Endothelial cell of umbilical vein (primary cell): ENCODE measurements at regions not wholly inside any gene's neighbourhood (a gene's known extent, or its start where the extent isn't known, plus 50 kb on each side); places are given as distances from the start of the nearest gene placed in this dataset.

Source experiments
- BruUV-seq: library from RNA; stranded (reverse); fragments of 400-500 nt; replicated peaks from 2 replicates; lab custom pipeline; 2021; lab: Mats Ljungman, UMichigan
- CTCF ChIA-PET: fragments of 300-600, 350-600 bp; sonication (Branson Sonifier 250); formaldehyde crosslinking; loops from one replicate; lab custom pipeline; 2021; ENCODE audit warnings: antibody characterized with exemption, inconsistent platforms; lab: Charles Lee
- POLR2A ChIA-PET: fragments of 300-600, 350-600 bp; sonication (Branson Sonifier 250); formaldehyde crosslinking; loops from one replicate; lab custom pipeline; 2021; ENCODE audit warnings: antibody characterized with exemption, inconsistent platforms; lab: Charles Lee
- DNase-seq: peaks from one replicate; pipeline ENCODE4 v3.0.0-alpha.2; 2011; ENCODE audit warnings: low read depth, low spot score
- FAIRE-seq: peaks from 2 replicates; lab custom pipeline; 2011; peaks lifted over from hg19 to GRCh38; lab: Jason Lieb, UNC
- H2AFZ ChIP-seq: 2 replicates; pipeline ENCODE4 v1.6.0; 2012; ENCODE audit warnings: low read depth, low read length, control low read depth, inconsistent platforms
- H3K27ac ChIP-seq: 2 replicates; pipeline ENCODE4 v1.5.1; 2011; ENCODE audit warnings: low read depth, mild to moderate bottlenecking, control low read depth, low read length, moderate library complexity; ENCODE audit not compliant: insufficient read depth
- H3K27me3 ChIP-seq, 2 experiments: 2 replicates each; pipeline versions ENCODE4 v1.6.0 to v1.6.1; 2011; ENCODE audit warnings: low read length in 2 of 2, mixed read lengths in 1 of 2; ENCODE audit not compliant: control insufficient read depth in 2 of 2, insufficient read depth in 2 of 2
- H3K36me3 ChIP-seq, 2 experiments: 2 replicates in 1 of 2; 3 replicates in 1 of 2; pipeline ENCODE4 v1.5.1; 2011; ENCODE audit warnings: low read length in 2 of 2, mild to moderate bottlenecking in 1 of 2, moderate library complexity in 1 of 2; ENCODE audit not compliant: control insufficient read depth in 2 of 2, insufficient read depth in 2 of 2; ENCODE audit errors: extremely low read depth in 1 of 2
- H3K4me1 ChIP-seq: 3 replicates; pipeline ENCODE4 v1.5.1; 2011; ENCODE audit warnings: mild to moderate bottlenecking, low read length; ENCODE audit not compliant: control insufficient read depth, insufficient read depth; ENCODE audit errors: extremely low read depth
- H3K4me2 ChIP-seq: 2 replicates; pipeline ENCODE4 v1.6.1; 2011; ENCODE audit warnings: low read length, control low read depth, mixed read lengths; ENCODE audit not compliant: insufficient read depth
- H3K4me3 ChIP-seq, 3 experiments: fragments of 200-600 bp in 1 of 3; sonication (generic), shearing (Covaris generic) in 1 of 3; replicated peaks in 1 of 3; 2 replicates each; pipeline ENCODE4 v1.5.1; 2011 to 2016; ENCODE audit warnings: control low read depth in 3 of 3, low read length in 3 of 3, mild to moderate bottlenecking in 2 of 3, inconsistent platforms in 1 of 3, low read depth in 1 of 3, moderate library complexity in 1 of 3; ENCODE audit not compliant: insufficient read depth in 1 of 3
- H3K79me2 ChIP-seq: 2 replicates; pipeline ENCODE4 v1.6.0; 2012; ENCODE audit warnings: low read length, inconsistent platforms; ENCODE audit not compliant: control insufficient read depth, insufficient read depth
- H3K9ac ChIP-seq: replicated peaks from 2 replicates; pipeline ENCODE3; 2011; ENCODE audit warnings: low read length, control low read depth; ENCODE audit not compliant: insufficient read depth; ENCODE audit errors: extremely low read depth
- H3K9me1 ChIP-seq: replicated peaks from 3 replicates; pipeline ENCODE4 v1.6.0; 2011; ENCODE audit warnings: mild to moderate bottlenecking, low read length; ENCODE audit not compliant: control insufficient read depth, insufficient read depth; ENCODE audit errors: extremely low read depth
- H3K9me3 ChIP-seq: replicated peaks from 2 replicates; pipeline ENCODE4 v1.5.1; 2012; ENCODE audit warnings: low read length, inconsistent platforms; ENCODE audit not compliant: control insufficient read depth, insufficient read depth
- H4K20me1 ChIP-seq: replicated peaks from 2 replicates; pipeline ENCODE3; 2011; ENCODE audit warnings: mild to moderate bottlenecking, low read length; ENCODE audit not compliant: control insufficient read depth, insufficient read depth; ENCODE audit errors: extremely low read depth
- CTCF ChIP-seq, 2 donors: IDR thresholded peaks; 1 replicate in 1 of 2; 2 replicates in 1 of 2; pipeline ENCODE4 v1.5.1; 2011; ENCODE audit warnings: low read length in 2 of 2, mild to moderate bottlenecking in 2 of 2, moderate library complexity in 2 of 2, control low read depth in 1 of 2, inconsistent platforms in 1 of 2, low read depth in 1 of 2; ENCODE audit not compliant: insufficient read depth in 1 of 2; ENCODE audit errors: extremely low read depth in 1 of 2
- EZH2 ChIP-seq: IDR thresholded peaks from 2 replicates; pipeline ENCODE4 v1.6.1; 2012; ENCODE audit warnings: borderline replicate concordance, low read depth, mild to moderate bottlenecking, moderate library complexity, low read length, inconsistent platforms; ENCODE audit not compliant: severe bottlenecking
- FOS ChIP-seq: IDR thresholded peaks from 2 replicates; pipeline ENCODE4 v1.6.1; 2011; ENCODE audit warnings: mild to moderate bottlenecking, low read length, moderate library complexity, borderline replicate concordance; ENCODE audit not compliant: insufficient read depth
- GATA2 ChIP-seq: IDR thresholded peaks from 2 replicates; pipeline ENCODE4 v1.7.0; 2011; ENCODE audit warnings: low read depth, mild to moderate bottlenecking, moderate library complexity, mixed read lengths, low read length; ENCODE audit not compliant: insufficient read length, insufficient read depth
- MYC ChIP-seq: IDR thresholded peaks from one replicate; pipeline ENCODE4 v1.6.1; 2011; ENCODE audit warnings: mild to moderate bottlenecking, low read depth, low read length
- POLR2A ChIP-seq: IDR thresholded peaks from 2 replicates; pipeline ENCODE4 v1.6.1; 2012; ENCODE audit warnings: low read depth, mild to moderate bottlenecking, control low read depth, low read length
- POLR2AphosphoS5 ChIP-seq: IDR thresholded peaks from 2 replicates; pipeline ENCODE4 v1.6.1; 2012; ENCODE audit warnings: low read depth, mild to moderate bottlenecking, control low read depth, low read length, moderate library complexity; ENCODE audit not compliant: insufficient read depth
- dilution Hi-C: fragments of 300-500 bp; cut with MboI; formaldehyde crosslinking; loops from one replicate; pipeline ENCODE4 v1.15.0; 2019; ENCODE audit warnings: low sequenced_read_pairs; ENCODE audit not compliant: extremely low pct_ligation_motif_present
- intact Hi-C: fragments of 100-400 bp; cut with micrococcal nuclease; formaldehyde crosslinking; loops from one replicate; pipeline ENCODE4 v1.10.0; 2022
- TF ChIP-seq, protein P1 (sequence below): IDR thresholded peaks from 2 replicates; pipeline ENCODE4 v1.6.1; 2011; ENCODE audit not compliant: insufficient read depth, insufficient read length

DNA sequence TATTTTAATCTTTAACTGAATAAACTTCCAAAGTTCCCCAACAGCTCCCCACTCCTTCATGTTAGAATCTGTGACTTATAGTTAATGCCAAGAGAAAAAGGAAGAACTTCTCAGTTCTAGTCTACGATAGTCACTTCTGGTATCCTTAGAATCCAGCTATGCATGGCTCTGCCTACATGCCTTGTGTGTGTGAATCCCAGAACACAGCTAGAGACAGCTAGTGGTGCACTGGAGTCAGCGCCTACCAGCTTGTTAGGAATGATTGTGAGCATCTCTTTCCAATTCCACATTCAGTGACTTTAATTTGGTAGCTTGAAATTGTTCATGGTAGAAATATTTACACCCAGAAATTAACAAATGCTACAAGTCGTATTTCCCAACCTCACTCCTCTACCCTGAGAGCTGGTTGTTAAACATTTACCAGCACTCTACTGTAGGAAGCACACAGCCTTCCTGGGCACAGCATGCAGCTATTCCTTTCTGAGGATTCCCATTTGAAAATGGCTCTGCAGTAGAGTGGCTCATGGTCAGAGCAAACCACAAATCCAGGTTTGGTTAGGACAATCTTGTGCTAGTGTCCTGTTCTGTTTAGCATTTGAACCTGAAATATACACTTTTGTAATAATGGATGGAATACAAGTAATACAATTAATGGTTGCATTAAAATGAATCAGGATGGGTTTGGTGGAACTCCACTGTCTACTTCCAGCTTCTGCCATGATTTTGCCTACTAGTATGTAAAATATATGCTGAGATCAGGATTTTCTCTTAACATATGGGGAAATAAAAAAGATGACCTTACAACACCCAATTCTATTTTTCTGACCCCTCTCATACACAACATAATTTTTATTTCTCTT is 371.0 kb upstream of the GBE1 start:
- dilution Hi-C loops = no loop called here

More for the DNA sequence above, 371.0 kb upstream of the GBE1 start:
- Histone ChIP-seq H4K20me1 (no peaks in the 10 kb centered on the region), H3K27me3 (no peaks in the 10 kb centered on the region), H3K36me3 (no peaks in the 10 kb centered on the region), H3K4me2 (no peak overlapping the region), H3K79me2 (no peaks in the 10 kb centered on the region), H3K4me3 (no peak overlapping the region), H2AFZ (no peak overlapping the region), H3K9ac (no peak overlapping the region), H3K4me1 (no peaks in the 10 kb centered on the region), H3K9me3 (no peaks in the 10 kb centered on the region), H3K27ac (no peak overlapping the region), H3K9me1 (no peaks in the 10 kb centered on the region)
- DNase-seq (no peak), FAIRE-seq (no peak)
- ChIA-PET POLR2A (no interaction called here), CTCF (interaction anchor here (0.6 to 3.6 kb wide), 27 partner anchors 8 to 831 kb away, joined by 3 to 49 read pairs (median 4); no protein-coding TSS in a partner anchor)
- no TSS peak for BruUV-seq
- intact Hi-C loops = loop anchor here (1.0 to 2.0 kb wide), 8 partner anchors 44 to 713 kb away; no protein-coding TSS in a partner anchor
- no peak for TF ChIP-seq CTCF (IDR thresholded peaks at IDR 0.05; ENCODE audit: extremely low read depth in 1 of 2, insufficient read depth in 1 of 2, low read depth in 1 of 2, low read length in 2 of 2)
- no peak for TF ChIP-seq EZH2
- no peak for TF ChIP-seq GATA2
- no peak for TF ChIP-seq POLR2AphosphoS5
- no peak for TF ChIP-seq POLR2A
- no peak for TF ChIP-seq FOS
- TF ChIP-seq, protein P1, sequence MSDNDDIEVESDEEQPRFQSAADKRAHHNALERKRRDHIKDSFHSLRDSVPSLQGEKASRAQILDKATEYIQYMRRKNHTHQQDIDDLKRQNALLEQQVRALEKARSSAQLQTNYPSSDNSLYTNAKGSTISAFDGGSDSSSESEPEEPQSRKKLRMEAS = no peak
- no peak for TF ChIP-seq MYC
